Endodermal cell (in vitro differentiated cells): ENCODE measurements at regions not wholly inside any gene's neighbourhood (a gene's known extent, or its start where the extent isn't known, plus 50 kb on each side); places are given as distances from the start of the nearest gene placed in this dataset.

Experiments used
- DNase-seq: peaks from one replicate; pipeline ENCODE4 v3.0.0-alpha.2; 2017
- H3K27ac ChIP-seq: 2 replicates; pipeline ENCODE4 v1.5.1; 2013; ENCODE audit warnings: mild to moderate bottlenecking, low read depth, low read length, moderate library complexity
- H3K27me3 ChIP-seq: 2 replicates; pipeline ENCODE4 v1.6.1; 2013; ENCODE audit warnings: mild to moderate bottlenecking, low read length, moderate library complexity; ENCODE audit not compliant: insufficient read depth, control insufficient read depth, poor library complexity, severe bottlenecking
- H3K36me3 ChIP-seq: 2 replicates; pipeline ENCODE4 v1.7.0; 2013; ENCODE audit warnings: mild to moderate bottlenecking, low read length, moderate library complexity; ENCODE audit not compliant: control insufficient read depth, insufficient read depth
- H3K4me1 ChIP-seq: one replicate; pipeline ENCODE4 v1.7.0; 2013; ENCODE audit warnings: low read length; ENCODE audit not compliant: control insufficient read depth, insufficient read depth
- H3K4me3 ChIP-seq: 2 replicates; pipeline ENCODE4 v1.5.1; 2013; ENCODE audit warnings: mild to moderate bottlenecking, low read length, moderate library complexity
- H3K9ac ChIP-seq: 2 replicates; pipeline ENCODE4 v1.6.1; 2013; ENCODE audit warnings: mild to moderate bottlenecking, low read length, moderate library complexity; ENCODE audit not compliant: poor library complexity, severe bottlenecking; ENCODE audit errors: extremely low read depth
- H3K9me3 ChIP-seq: 2 replicates; pipeline ENCODE4 v1.6.1; 2013; ENCODE audit warnings: mild to moderate bottlenecking, low read length, moderate library complexity; ENCODE audit not compliant: control insufficient read depth
- H3K27ac Mint-ChIP-seq: 2 replicates; pipeline ENCODE4 v1.8.0; 2020; ENCODE audit warnings: mixed read lengths
- H3K27me3 Mint-ChIP-seq: 2 replicates; pipeline ENCODE4 v1.8.0; 2021; ENCODE audit warnings: mild to moderate bottlenecking, mixed read lengths; ENCODE audit not compliant: insufficient read depth
- H3K36me3 Mint-ChIP-seq: 2 replicates; pipeline ENCODE4 v1.8.0; 2020; ENCODE audit warnings: low read depth, mixed read lengths
- H3K4me1 Mint-ChIP-seq: 2 replicates; pipeline ENCODE4 v1.8.0; 2020; ENCODE audit warnings: mixed read lengths
- H3K4me3 Mint-ChIP-seq: 2 replicates; pipeline ENCODE4 v1.8.0; 2020; ENCODE audit warnings: mild to moderate bottlenecking, moderate library complexity, mixed read lengths
- H3K9me3 Mint-ChIP-seq: 2 replicates; pipeline ENCODE4 v1.8.0; 2020; ENCODE audit warnings: mild to moderate bottlenecking, mixed read lengths
- WGBS, 2 experiments: methylation state at CpG; one replicate each; pipeline versions ENCODE4 v1.1.5 to v1.1.7; 2013; ENCODE audit warnings: missing lambda C conversion rate in 2 of 2, mixed read lengths in 1 of 2; ENCODE audit not compliant: insufficient coverage in 1 of 2, insufficient read length in 1 of 2; 5-methylcytosine and 5-hydroxymethylcytosine counted together
- TF ChIP-seq, protein P1 (sequence below): fragments of 200-600 bp; sonication (generic); conservative IDR thresholded peaks from 2 replicates; pipeline ENCODE4 v1.5.0; 2021; ENCODE audit warnings: antibody characterized with exemption, mild to moderate bottlenecking

DNA sequence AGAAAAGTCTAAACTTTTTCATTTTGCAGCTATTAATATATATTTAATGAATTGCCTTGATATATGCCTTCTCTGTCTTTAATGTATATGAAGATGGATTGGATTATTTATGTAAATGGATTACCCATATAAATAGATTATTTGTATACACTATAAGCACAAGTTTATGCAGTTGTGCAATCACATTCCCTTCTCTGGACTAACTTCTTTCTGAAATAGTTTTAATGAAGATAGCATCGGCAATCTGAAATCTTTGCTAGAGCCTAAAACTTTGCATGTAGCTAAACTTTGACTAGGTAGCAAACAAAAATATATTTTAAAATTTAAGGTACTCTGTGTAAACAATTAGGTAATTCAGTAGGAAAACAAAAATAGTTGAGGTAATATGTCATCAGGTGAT, 127.8 kb downstream of the PCDH7 start:
- WGBS, 2 experiments: 100% methylated on average over 1 of the region's 1 CpG; no CpG with 5 or more reads in 1 of the 2 experiments
- H3K27ac ChIP-seq: no peak overlapping the region
- TF ChIP-seq, protein P1, sequence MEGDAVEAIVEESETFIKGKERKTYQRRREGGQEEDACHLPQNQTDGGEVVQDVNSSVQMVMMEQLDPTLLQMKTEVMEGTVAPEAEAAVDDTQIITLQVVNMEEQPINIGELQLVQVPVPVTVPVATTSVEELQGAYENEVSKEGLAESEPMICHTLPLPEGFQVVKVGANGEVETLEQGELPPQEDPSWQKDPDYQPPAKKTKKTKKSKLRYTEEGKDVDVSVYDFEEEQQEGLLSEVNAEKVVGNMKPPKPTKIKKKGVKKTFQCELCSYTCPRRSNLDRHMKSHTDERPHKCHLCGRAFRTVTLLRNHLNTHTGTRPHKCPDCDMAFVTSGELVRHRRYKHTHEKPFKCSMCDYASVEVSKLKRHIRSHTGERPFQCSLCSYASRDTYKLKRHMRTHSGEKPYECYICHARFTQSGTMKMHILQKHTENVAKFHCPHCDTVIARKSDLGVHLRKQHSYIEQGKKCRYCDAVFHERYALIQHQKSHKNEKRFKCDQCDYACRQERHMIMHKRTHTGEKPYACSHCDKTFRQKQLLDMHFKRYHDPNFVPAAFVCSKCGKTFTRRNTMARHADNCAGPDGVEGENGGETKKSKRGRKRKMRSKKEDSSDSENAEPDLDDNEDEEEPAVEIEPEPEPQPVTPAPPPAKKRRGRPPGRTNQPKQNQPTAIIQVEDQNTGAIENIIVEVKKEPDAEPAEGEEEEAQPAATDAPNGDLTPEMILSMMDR: no peak
- Mint-ChIP-seq H3K36me3 (peaks cover 2% of the 10 kb centered on the region), H3K27ac (no peak overlapping the region), H3K4me1 (peaks cover 41% of the 10 kb centered on the region), H3K4me3 (no peak overlapping the region), H3K27me3 (no peaks in the 10 kb centered on the region), H3K9me3 (no peaks in the 10 kb centered on the region)
- DNase-seq: no peak
- H3K9ac ChIP-seq: no peak overlapping the region
- H3K36me3 ChIP-seq: no peaks in the 10 kb centered on the region
- no peaks in the 10 kb centered on the region for H3K9me3 ChIP-seq
- peaks cover 5% of the 10 kb centered on the region for H3K4me1 ChIP-seq
- H3K4me3 ChIP-seq: no peak overlapping the region
- H3K27me3 ChIP-seq: no peaks in the 10 kb centered on the region

DNA sequence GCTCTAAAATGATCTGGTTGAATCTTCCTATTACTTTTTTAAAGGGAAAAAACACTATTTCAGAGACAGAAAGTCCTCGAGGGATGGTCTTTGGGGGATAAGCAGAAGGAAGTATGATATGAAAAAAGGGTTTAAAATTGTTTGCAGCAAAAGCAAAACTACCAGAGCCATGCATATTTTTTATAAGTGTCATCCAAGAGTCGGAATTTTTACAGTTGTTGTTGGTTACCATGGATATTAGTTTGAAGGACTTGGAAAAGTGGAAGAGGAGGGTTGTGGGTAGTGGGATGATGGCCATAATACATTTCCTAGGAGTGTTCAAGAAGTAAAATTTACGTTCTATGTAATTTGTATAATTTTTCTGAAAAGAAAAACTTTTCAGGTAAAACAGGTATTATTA, 134.4 kb downstream of the PCDH7 start:
- H3K27ac Mint-ChIP-seq: no peak overlapping the region
- Histone ChIP-seq H3K36me3 (no peaks in the 10 kb centered on the region), H3K27ac (no peak overlapping the region), H3K9ac (no peak overlapping the region), H3K4me3 (no peak overlapping the region), H3K9me3 (no peaks in the 10 kb centered on the region), H3K27me3 (no peaks in the 10 kb centered on the region), H3K4me1 (peaks cover 2% of the 10 kb centered on the region)
- H3K9me3 Mint-ChIP-seq: no peaks in the 10 kb centered on the region
- TF ChIP-seq, protein P1: no peak
- H3K27me3 Mint-ChIP-seq: no peaks in the 10 kb centered on the region
- WGBS, 2 experiments: 86 to 98% methylated on average over 1 to 3 of the region's 3 CpGs
- no peak overlapping the region for H3K4me3 Mint-ChIP-seq
- peaks cover under 1% of the 10 kb centered on the region for H3K36me3 Mint-ChIP-seq
- no peak for DNase-seq
- H3K4me1 Mint-ChIP-seq: peaks cover 34% of the 10 kb centered on the region

DNA sequence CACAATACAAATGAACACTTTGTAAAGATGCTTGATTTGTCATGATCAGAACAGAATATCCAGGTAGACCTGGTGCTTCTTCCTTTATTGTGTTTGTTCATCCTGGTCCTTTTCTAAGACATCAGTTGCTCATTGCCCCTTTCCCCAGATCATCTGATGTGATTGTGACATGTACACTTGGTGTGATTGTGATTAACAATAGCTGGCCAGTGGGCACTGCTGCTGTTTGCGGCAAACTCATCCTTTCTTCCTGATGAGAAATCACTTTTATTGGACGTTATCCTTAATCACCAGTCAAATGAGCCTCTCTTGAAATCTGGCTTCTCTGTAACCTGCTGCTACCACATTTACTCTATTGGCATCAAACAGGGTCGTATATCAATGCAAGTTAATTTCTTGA, 135.1 kb downstream of the PCDH7 start:
- Mint-ChIP-seq H3K36me3 (peaks cover 5% of the 10 kb centered on the region), H3K4me1 (peaks cover 34% of the 10 kb centered on the region), H3K9me3 (no peaks in the 10 kb centered on the region), H3K4me3 (no peak overlapping the region), H3K27ac (no peak overlapping the region), H3K27me3 (no peaks in the 10 kb centered on the region)
- no peaks in the 10 kb centered on the region for H3K9me3 ChIP-seq
- H3K27me3 ChIP-seq: no peaks in the 10 kb centered on the region
- TF ChIP-seq, protein P1: no peak
- no peak overlapping the region for H3K9ac ChIP-seq
- H3K4me3 ChIP-seq: no peak overlapping the region
- no peak overlapping the region for H3K27ac ChIP-seq
- H3K4me1 ChIP-seq: peaks cover 2% of the 10 kb centered on the region
- DNase-seq: no peak
- H3K36me3 ChIP-seq: no peaks in the 10 kb centered on the region
- WGBS, 2 experiments: 88 to 97% methylated on average over 3 of the region's 3 CpGs
